ENCODE measurements at regions not wholly inside any gene's neighbourhood (a gene's known extent, or its start where the extent isn't known, plus 50 kb on each side); places are given as distances from the start of the nearest gene placed in this dataset.

DNA sequence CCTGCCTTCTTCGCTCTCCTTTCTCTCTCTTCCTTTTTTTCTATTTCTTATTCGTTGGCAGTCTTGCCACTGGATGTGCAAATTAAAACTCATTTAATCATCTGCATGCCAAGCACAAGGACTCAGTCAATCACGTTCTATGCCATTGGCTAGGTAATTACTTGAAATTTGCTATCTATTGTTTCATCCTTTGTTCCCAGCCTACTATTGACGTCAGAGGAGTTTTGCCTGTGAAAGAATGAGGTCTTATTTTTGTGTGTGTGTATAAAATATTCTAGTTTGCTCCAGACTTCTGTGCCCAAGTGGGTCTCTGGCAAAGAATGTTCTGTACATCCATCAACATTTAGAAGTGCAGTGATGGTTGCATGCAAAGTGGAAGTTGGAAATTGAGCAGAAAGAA, 132.3 kb upstream of the DOK5 start:
- TF ChIP-seq EZH2phosphoT487 (IDR thresholded peaks at IDR 0.05; ENCODE audit: borderline replicate concordance, low read depth, low read length) (no peak), CTCF (conservative IDR thresholded peaks at IDR 0.05; ENCODE audit: low read length) (no peak)
- H3K79me2 ChIP-seq (ENCODE audit: insufficient read depth, low read depth, low read length) = no peaks in the 10 kb centered on the region
- H3K27ac ChIP-seq (ENCODE audit: low read depth, low read length, poor library complexity, severe bottlenecking) = no peak overlapping the region
- ChIA-PET POLR2A (no interaction called here), CTCF (ENCODE audit: unreplicated experiment) (no interaction called here)
- no peaks in the 10 kb centered on the region for H3K9me3 ChIP-seq (ENCODE audit: low read length)
- H3K36me3 ChIP-seq (ENCODE audit: insufficient read depth, low read length) = no peaks in the 10 kb centered on the region
- no peaks in the 10 kb centered on the region for H3K9me2 ChIP-seq (ENCODE audit: insufficient read depth, low read length)
- no TSS peak for BruUV-seq (replicated peaks)
- no peak for DNase-seq (ENCODE audit: low spot score)
- no peak overlapping the region for H3K4me2 ChIP-seq (ENCODE audit: low read length)
- no peaks in the 10 kb centered on the region for H4K20me1 ChIP-seq (ENCODE audit: insufficient read depth, low read length)
- intact Hi-C loops (cut with micrococcal nuclease; ENCODE audit: unreplicated experiment) = no loop called here
- no peak overlapping the region for H2AFZ ChIP-seq (ENCODE audit: low read length)
- H3K4me3 ChIP-seq (ENCODE audit: low read depth, low read length, poor library complexity, severe bottlenecking) = no peak overlapping the region
- H3K4me1 ChIP-seq (ENCODE audit: insufficient read depth, low read length, poor library complexity, severe bottlenecking) = no peaks in the 10 kb centered on the region

DNA sequence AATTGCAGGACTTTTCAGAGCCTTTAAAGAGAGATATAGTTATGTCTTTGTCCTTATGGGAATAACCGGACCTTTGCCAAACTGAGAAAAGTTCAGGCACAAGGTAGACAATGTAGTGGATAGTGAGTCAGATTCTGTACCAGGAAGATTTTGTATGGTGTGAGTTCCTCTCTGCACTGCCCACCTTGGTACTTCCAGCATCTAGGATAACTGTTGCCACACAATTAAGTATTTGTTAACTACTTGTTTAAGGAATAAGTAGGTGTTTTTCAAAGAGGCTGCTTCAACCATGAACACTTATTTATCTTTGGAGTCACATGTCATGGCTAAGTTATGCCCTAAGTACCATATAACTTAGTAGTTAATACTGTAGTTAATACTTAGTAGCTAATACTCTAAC, 131.8 kb upstream of the DOK5 start:
- Histone ChIP-seq H3K4me2 (ENCODE audit: low read length) (no peak overlapping the region), H3K27ac (ENCODE audit: low read depth, low read length, poor library complexity, severe bottlenecking) (no peak overlapping the region), H3K4me1 (ENCODE audit: insufficient read depth, low read length, poor library complexity, severe bottlenecking) (no peaks in the 10 kb centered on the region), H3K9me2 (ENCODE audit: insufficient read depth, low read length) (no peaks in the 10 kb centered on the region), H3K79me2 (ENCODE audit: insufficient read depth, low read depth, low read length) (no peaks in the 10 kb centered on the region), H3K36me3 (ENCODE audit: insufficient read depth, low read length) (no peaks in the 10 kb centered on the region), H3K9me3 (ENCODE audit: low read length) (no peaks in the 10 kb centered on the region), H3K4me3 (ENCODE audit: low read depth, low read length, poor library complexity, severe bottlenecking) (no peak overlapping the region), H2AFZ (ENCODE audit: low read length) (no peak overlapping the region), H4K20me1 (ENCODE audit: insufficient read depth, low read length) (no peaks in the 10 kb centered on the region)
- intact Hi-C loops (cut with micrococcal nuclease; ENCODE audit: unreplicated experiment) = no loop called here
- BruUV-seq (replicated peaks) = no TSS peak
- CTCF ChIA-PET (ENCODE audit: unreplicated experiment) = no interaction called here
- no peak for DNase-seq (ENCODE audit: low spot score)
- TF ChIP-seq CTCF (conservative IDR thresholded peaks at IDR 0.05; ENCODE audit: low read length) (no peak), EZH2phosphoT487 (IDR thresholded peaks at IDR 0.05; ENCODE audit: borderline replicate concordance, low read depth, low read length) (no peak)
- POLR2A ChIA-PET = no interaction called here

DNA sequence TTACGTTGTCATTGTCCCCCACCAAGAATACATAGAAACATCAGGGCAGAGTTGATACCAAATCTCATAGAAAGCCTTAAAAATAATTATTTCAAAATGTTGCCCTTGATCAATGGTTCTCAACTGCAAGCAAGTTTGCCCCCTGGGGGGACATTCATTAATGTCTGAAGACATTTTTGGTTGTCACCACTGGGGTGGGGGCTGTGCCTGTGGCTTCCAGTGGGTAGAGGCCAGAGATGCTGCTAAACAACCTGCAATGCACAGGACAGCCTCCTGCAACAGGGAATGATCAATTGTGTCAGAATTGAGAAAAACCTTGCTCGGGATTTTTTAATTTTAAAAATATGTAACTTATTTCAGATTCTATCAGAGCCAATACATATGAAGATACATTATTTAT, 130.6 kb upstream of the DOK5 start:
- no peaks in the 10 kb centered on the region for H3K36me3 ChIP-seq (ENCODE audit: insufficient read depth, low read length)
- H3K9me3 ChIP-seq (ENCODE audit: low read length) = no peaks in the 10 kb centered on the region
- no TSS peak for BruUV-seq (replicated peaks)
- H3K4me1 ChIP-seq (ENCODE audit: insufficient read depth, low read length, poor library complexity, severe bottlenecking) = no peaks in the 10 kb centered on the region
- H3K27ac ChIP-seq (ENCODE audit: low read depth, low read length, poor library complexity, severe bottlenecking) = no peak overlapping the region
- no peaks in the 10 kb centered on the region for H3K79me2 ChIP-seq (ENCODE audit: insufficient read depth, low read depth, low read length)
- no peak overlapping the region for H2AFZ ChIP-seq (ENCODE audit: low read length)
- H3K4me2 ChIP-seq (ENCODE audit: low read length) = no peak overlapping the region
- intact Hi-C loops (cut with micrococcal nuclease; ENCODE audit: unreplicated experiment) = no loop called here
- H3K4me3 ChIP-seq (ENCODE audit: low read depth, low read length, poor library complexity, severe bottlenecking) = no peak overlapping the region
- H3K9me2 ChIP-seq (ENCODE audit: insufficient read depth, low read length) = no peaks in the 10 kb centered on the region
- POLR2A ChIA-PET = no interaction called here
- CTCF ChIA-PET (ENCODE audit: unreplicated experiment) = no interaction called here
- H4K20me1 ChIP-seq (ENCODE audit: insufficient read depth, low read length) = no peaks in the 10 kb centered on the region
- no peak for TF ChIP-seq CTCF (conservative IDR thresholded peaks at IDR 0.05; ENCODE audit: low read length)
- TF ChIP-seq EZH2phosphoT487 (IDR thresholded peaks at IDR 0.05; ENCODE audit: borderline replicate concordance, low read depth, low read length) = no peak
- DNase-seq (ENCODE audit: low spot score) = no peak

All from OCI-LY7 (cell line).